Adipocyte (in vitro differentiated cells): ENCODE measurements at regions not wholly inside any gene's neighbourhood (a gene's known extent, or its start where the extent isn't known, plus 50 kb on each side); places are given as distances from the start of the nearest gene placed in this dataset.

Experiments used
- DNase-seq: peaks from one replicate; pipeline ENCODE4 v3.0.0-alpha.2; 2015; ENCODE audit warnings: low read depth
- H3K27me3 ChIP-seq: replicated peaks from 2 replicates; pipeline ENCODE4 v1.7.0; 2013; ENCODE audit warnings: mild to moderate bottlenecking, low read length, moderate library complexity; ENCODE audit not compliant: control insufficient read depth, insufficient read depth
- H3K36me3 ChIP-seq: 2 replicates; pipeline ENCODE4 v1.7.0; 2013; ENCODE audit warnings: low read length, mild to moderate bottlenecking, moderate library complexity; ENCODE audit not compliant: control insufficient read depth, insufficient read depth, severe bottlenecking
- H3K4me1 ChIP-seq: 2 replicates; pipeline ENCODE4 v1.7.0; 2013; ENCODE audit warnings: mild to moderate bottlenecking, low read length, moderate library complexity; ENCODE audit not compliant: control insufficient read depth, insufficient read depth
- H3K4me3 ChIP-seq: 2 replicates; pipeline ENCODE4 v1.7.0; 2013; ENCODE audit warnings: mild to moderate bottlenecking, low read length, moderate library complexity
- H3K9ac ChIP-seq: 2 replicates; pipeline ENCODE4 v1.7.0; 2013; ENCODE audit warnings: mild to moderate bottlenecking, low read length, moderate library complexity
- H3K9me3 ChIP-seq: 2 replicates; pipeline ENCODE4 v1.7.0; 2013; ENCODE audit warnings: mild to moderate bottlenecking, low read length, moderate library complexity; ENCODE audit not compliant: control insufficient read depth

DNA sequence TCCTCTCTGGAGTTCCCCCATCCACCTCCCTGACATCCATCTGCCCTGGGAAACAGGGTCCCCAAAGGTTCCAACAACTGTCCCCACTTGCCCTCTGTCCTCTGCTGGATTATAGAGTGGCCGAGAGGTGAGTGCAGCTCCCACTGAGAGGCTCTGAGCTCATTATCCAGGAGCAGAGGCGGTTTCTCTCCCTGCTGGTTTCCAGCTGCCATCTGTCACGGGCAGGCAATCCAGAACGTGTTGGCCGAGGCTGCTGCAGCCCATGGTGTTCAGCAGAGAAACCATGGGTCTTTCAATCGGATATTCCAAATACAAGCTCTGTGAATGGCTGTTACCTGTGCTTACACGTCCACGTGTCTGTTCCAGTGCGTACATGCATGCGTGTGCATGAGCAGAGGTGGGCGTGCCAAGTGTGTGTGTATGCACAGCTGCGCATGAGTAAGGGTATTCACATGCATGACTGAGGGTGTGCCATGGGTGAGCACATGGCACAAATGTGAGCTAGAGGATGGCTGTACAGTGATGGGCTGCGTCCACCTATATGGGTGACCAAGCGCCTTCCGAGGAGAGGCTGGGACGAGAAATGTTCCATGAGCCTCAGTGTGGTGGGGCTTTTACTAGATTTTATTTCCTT lies 183.7 kb upstream of the PMEPA1 start:
- Histone ChIP-seq H3K9me3 (no peaks in the 10 kb centered on the region), H3K27me3 (peaks cover 31% of the 10 kb centered on the region), H3K9ac (no peak overlapping the region), H3K36me3 (no peaks in the 10 kb centered on the region), H3K4me1 (peaks cover 2% of the 10 kb centered on the region), H3K4me3 (no peak overlapping the region)
- DNase-seq, result no peak

DNA sequence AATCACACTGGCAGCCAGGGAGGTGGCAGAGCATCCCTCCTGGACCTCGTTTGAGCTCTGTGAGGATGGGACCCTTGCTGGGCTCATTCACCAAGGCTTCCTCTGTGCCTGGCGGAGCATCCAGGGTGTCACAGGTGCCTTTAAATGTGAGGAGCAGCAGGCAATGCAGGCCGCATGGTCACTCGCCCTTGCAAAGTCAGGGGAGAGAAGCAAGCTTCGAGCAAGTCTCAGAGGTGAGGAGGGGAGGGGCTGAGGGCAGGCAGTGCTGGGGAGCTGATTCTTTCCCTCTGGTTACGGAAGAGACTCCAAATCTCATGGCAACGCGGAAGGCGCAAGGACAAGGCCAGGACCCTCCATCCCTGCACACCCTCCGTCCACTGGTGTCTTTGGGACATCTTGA lies 182.7 kb upstream of the PMEPA1 start:
- no peak for DNase-seq
- Histone ChIP-seq H3K4me1 (peaks cover 2% of the 10 kb centered on the region), H3K9me3 (no peaks in the 10 kb centered on the region), H3K36me3 (no peaks in the 10 kb centered on the region), H3K9ac (no peak overlapping the region), H3K4me3 (no peak overlapping the region), H3K27me3 (peaks cover 25% of the 10 kb centered on the region)

DNA sequence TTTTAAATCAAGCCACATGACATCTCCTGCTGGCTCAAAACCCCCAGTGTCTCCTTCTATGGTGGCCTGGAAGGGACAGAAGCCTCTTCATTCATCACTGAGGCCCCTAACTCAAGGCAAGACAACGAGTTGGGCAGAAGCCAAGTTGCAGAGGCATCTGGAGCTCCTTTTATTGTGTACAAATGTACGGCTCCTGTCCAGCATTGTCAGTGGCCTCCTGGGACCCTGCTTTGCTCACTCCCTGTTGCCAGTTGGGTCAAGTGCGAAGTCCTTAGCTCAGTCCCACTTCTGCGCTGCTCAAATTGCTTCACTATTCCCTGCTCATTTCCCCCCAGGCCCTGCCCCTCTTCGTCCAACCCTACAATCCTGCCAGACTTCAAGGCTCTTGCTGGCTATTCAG lies 181.2 kb upstream of the PMEPA1 start:
- DNase-seq, result no peak
- no peaks in the 10 kb centered on the region for H3K36me3 ChIP-seq
- H3K4me1 ChIP-seq, result peaks cover 2% of the 10 kb centered on the region

DNA sequence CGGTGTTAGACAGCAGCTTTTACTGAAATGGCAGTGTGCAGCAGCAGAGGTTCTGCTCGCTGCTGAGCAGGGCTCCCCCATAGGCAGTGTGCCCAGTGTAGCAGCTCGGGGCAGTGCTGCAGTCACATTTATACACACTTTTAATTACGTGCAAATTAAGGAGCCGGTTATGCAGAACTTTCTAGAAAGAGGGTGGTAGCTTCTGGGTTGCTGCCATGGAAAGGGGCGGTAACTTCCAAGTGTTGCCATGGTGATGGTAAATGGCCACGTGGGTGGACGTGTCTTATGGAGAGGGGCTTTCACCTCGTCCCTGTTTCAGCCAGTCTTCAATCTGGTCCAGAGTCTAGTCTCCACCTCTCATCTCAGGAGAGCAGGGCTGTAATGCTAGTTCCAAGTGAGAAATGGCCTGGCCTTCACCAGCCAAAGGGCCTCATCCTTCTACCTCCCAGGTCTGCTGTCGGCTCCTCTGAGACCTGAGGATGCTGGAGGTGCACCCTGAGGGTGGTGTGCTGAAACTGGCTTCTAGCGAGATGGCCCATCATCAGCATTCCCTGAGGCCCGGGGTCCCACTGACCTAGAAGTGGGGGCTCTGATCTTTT lies 180.5 kb upstream of the PMEPA1 start:
- no peak for DNase-seq
- peaks cover 3% of the 10 kb centered on the region for H3K9me3 ChIP-seq
- no peak overlapping the region for H3K9ac ChIP-seq
- H3K36me3 ChIP-seq, result no peaks in the 10 kb centered on the region
- H3K27me3 ChIP-seq, result peaks cover 23% of the 10 kb centered on the region
- peaks cover 2% of the 10 kb centered on the region for H3K4me1 ChIP-seq
- H3K4me3 ChIP-seq, result no peak overlapping the region

More for the DNA sequence above, 181.2 kb upstream of the PMEPA1 start:
- Histone ChIP-seq H3K9ac (no peak overlapping the region), H3K9me3 (peaks cover 3% of the 10 kb centered on the region), H3K4me3 (no peak overlapping the region), H3K27me3 (peaks cover 23% of the 10 kb centered on the region)

DNA sequence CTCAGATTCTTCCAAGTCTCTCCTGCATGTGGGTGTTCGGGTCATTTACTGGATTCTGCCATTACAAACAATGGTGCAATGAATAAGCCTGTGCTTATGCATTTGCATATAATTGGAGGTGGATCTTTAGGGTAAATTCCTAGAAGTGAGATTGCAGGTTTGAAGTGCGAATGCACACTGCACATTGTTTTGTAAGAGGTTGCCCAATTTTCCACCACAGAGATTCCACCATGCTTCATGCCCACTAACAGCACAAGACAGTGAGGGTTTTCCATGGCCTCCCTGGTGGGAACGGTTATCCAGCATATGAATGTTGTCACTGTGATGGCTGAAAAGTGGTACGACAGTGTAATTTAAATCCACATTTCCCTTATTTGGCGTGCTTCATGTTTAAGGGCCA lies 178.8 kb upstream of the PMEPA1 start:
- no peak overlapping the region for H3K9ac ChIP-seq
- H3K27me3 ChIP-seq, result peaks cover 26% of the 10 kb centered on the region
- H3K4me1 ChIP-seq, result peaks cover 2% of the 10 kb centered on the region
- peaks cover 3% of the 10 kb centered on the region for H3K9me3 ChIP-seq
- no peak overlapping the region for H3K4me3 ChIP-seq
- no peak for DNase-seq
- no peaks in the 10 kb centered on the region for H3K36me3 ChIP-seq

DNA sequence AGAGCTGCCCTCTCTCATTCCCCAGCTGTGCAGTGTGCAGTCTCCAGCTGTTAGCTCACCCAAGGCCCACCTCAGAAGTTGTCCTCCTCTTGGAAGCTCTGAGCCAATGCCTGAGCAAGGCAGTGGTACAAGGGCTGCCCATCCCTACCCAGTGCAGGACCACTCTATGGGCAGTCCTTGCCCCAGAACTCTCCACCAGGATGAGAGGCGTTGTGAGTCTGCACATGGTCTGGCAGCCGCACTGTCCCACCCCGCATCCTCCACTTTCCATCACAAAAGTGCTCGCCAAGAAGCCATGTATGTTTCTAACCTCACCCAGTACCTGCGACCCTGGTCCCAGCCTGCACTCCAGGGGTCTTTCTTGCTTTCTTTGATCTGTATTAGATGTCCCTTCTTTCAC lies 175.1 kb upstream of the PMEPA1 start:
- H3K9ac ChIP-seq, result no peak overlapping the region
- H3K36me3 ChIP-seq, result no peaks in the 10 kb centered on the region
- peaks cover 27% of the 10 kb centered on the region for H3K27me3 ChIP-seq
- DNase-seq, result no peak
- peaks cover 10% of the 10 kb centered on the region for H3K4me1 ChIP-seq
- no peak overlapping the region for H3K4me3 ChIP-seq
- peaks cover 3% of the 10 kb centered on the region for H3K9me3 ChIP-seq

DNA sequence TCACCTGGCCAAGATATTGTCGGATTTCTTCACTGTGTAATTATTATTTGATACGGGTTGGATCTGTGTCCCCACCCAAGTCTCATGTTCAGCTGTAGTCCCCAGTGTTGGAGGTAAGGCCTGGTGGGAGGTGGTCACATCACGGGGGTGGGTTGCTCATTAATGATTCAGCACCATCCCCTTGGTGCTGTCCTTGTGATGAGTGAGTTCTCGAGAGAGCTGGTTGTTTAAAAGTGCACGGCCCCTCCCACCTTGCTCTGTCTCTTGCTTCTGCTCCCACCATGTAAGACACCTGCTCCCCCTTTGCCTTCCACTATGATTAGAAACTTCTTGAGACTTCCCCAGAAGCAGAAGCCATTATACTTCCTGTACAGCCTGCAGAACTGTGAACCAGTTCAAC lies 173.9 kb upstream of the PMEPA1 start:
- H3K9ac ChIP-seq, result no peak overlapping the region
- no peaks in the 10 kb centered on the region for H3K36me3 ChIP-seq
- no peak overlapping the region for H3K4me3 ChIP-seq
- DNase-seq, result no peak
- peaks cover 3% of the 10 kb centered on the region for H3K9me3 ChIP-seq
- peaks cover 15% of the 10 kb centered on the region for H3K4me1 ChIP-seq
- H3K27me3 ChIP-seq, result peaks cover 37% of the 10 kb centered on the region

DNA sequence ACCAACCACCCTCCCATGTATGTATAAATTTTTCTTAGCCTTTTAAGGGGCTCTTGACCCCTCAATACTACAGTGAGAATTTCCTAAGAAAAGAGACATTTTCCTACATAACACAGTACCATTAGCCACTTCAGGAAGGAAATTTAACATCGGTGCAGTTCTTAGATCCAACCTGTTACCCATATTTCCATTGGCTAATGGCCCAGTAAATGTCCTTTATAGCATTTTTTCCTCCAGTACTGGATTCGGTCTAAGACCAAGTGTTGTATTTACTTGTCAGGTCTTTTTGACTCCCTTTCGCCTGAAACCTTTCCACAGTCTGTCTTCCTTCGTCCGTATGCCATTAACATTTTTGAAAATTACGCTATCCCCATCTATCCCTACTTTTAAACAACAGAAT lies 173.4 kb upstream of the PMEPA1 start:
- Histone ChIP-seq H3K9me3 (peaks cover 3% of the 10 kb centered on the region), H3K36me3 (no peaks in the 10 kb centered on the region), H3K4me1 (peaks cover 15% of the 10 kb centered on the region), H3K9ac (no peak overlapping the region), H3K27me3 (peaks cover 41% of the 10 kb centered on the region), H3K4me3 (no peak overlapping the region)
- no peak for DNase-seq

DNA sequence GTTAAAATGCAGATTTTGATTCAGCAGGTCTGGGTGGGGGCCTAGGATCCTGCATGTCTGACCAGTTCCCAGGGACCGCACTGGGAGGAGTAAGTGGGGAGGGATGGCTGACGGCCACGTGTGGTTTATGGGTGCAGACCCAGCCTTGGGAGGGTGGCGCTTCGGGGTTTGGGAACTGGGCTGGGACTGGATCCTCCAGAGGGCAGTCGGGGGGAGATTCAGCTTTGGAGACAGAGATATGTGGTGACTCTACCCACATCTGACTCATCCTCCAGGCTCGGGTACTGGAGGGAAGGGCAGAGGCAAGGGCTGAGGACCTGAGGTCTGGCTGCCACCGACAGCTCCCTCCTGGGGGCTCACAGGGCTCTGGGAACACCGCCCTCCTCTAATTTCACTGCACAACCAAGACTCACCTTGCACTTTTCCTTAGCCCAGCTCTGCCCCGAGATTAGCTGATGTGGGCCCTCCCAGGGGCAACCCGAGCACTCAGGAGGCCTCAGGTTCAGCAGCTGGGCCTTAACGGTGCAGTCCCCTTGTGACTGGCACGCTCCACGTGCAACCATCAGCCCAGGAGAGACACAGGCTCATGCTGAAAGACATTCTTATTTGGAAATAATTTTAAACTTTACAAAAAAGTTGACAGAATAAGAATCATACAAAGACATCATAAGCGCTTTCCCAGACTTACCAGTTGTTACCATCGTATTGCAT lies 172.8 kb upstream of the PMEPA1 start:
- Histone ChIP-seq H3K9ac (no peak overlapping the region), H3K36me3 (no peaks in the 10 kb centered on the region), H3K4me1 (peaks cover 15% of the 10 kb centered on the region), H3K4me3 (no peak overlapping the region), H3K27me3 (peaks cover 47% of the 10 kb centered on the region), H3K9me3 (peaks cover 3% of the 10 kb centered on the region)
- DNase-seq, result peak; percentile 45

DNA sequence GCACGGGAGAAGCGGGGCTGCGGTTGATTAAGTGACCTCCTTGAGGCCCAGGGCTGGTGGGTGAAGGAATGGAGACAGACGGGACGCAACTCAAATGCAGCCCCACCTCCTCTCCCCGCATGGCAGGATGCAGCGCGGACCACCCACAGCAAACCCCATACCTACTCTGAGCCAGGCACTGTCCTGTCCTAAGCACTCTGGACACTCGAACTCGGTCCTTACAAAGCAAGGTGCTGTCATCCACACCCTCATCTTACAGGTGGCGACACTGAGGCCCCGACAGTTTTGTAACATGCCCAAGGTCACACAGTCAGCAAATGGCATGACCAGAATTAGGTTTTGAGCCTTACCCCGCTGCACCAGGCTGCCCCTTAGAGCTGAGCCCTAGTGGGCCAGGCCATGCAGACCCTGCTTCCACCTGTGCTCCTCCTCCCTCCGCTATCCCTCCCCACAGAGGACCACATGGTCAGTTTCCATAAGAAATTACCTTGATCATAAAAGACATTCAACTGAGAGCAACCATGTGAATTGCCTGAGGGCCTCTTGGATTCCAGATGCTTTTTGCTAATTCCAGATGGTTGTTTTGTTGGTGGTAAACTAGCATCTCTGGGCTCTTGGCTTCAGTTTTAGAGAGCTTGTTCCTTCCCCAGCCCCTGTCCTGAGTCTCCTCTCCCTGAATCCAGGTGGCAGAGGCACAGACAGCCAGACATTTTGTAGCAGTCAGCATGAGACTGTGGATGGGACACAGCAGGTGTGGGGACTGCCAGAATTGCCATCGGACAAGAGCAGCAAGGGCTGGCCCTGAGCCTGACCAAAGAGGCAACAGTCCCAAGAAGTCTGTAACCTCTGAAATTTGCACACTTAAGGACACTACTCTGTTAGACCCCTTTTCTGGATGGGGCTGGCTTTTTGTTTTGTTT lies 171.9 kb upstream of the PMEPA1 start:
- DNase-seq, result peak; percentile 76
- H3K9ac ChIP-seq, result no peak overlapping the region
- H3K36me3 ChIP-seq, result no peaks in the 10 kb centered on the region
- H3K4me3 ChIP-seq, result no peak overlapping the region
- H3K9me3 ChIP-seq, result no peaks in the 10 kb centered on the region
- H3K27me3 ChIP-seq, result peaks cover 56% of the 10 kb centered on the region
- peaks cover 15% of the 10 kb centered on the region for H3K4me1 ChIP-seq

DNA sequence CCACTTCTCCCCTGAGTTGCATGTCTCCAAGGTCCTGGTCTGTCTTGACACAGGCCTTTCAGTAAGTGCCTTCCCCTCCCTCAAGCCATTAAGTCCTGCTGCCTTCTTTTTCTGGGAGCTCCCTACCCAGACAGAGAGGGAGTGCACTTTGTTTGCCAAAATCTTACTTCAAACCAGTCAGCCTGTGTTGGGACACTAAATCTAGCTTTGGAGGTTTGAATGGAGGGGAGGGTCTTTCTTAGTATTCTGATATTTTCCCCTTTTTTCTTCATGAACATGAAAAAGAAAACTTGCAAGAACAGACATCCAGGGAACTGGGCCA lies 170.7 kb upstream of the PMEPA1 start:
- no peak overlapping the region for H3K4me3 ChIP-seq
- H3K4me1 ChIP-seq, result peaks cover 15% of the 10 kb centered on the region
- H3K9me3 ChIP-seq, result no peaks in the 10 kb centered on the region
- H3K9ac ChIP-seq, result peak overlapping the region; percentile 29
- no peak for DNase-seq
- H3K27me3 ChIP-seq, result peaks cover 67% of the 10 kb centered on the region
- no peaks in the 10 kb centered on the region for H3K36me3 ChIP-seq
